Effector CD8-positive, alpha-beta T cell (primary cell): ENCODE measurements at regions not wholly inside any gene's neighbourhood (a gene's known extent, or its start where the extent isn't known, plus 50 kb on each side); places are given as distances from the start of the nearest gene placed in this dataset.

Experiments
- DNase-seq: peaks from one replicate; lab custom pipeline; 2025; lab: John Stamatoyannopoulos, UW

DNA sequence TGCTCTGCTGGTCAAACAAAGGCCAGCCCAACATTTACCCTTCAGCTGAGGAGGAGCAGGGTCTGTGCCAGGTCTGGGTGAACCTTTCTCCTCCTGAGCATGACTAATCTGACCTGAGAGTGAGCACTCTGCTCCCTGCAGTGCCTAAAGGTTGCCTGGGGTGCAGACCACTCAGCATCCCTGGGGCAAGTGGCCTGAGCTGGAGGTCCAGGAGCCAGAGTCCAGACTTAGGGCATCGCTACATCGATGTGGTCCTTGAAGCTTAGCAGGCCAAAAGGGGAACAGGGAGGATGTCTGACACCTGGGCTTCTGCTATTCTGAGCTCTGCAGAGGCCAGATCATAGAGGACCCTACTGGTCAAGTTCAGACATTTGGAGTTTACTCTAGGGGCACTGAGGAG lies 119.1 kb downstream of the FAM43A start:
- DNase-seq: no peak

DNA sequence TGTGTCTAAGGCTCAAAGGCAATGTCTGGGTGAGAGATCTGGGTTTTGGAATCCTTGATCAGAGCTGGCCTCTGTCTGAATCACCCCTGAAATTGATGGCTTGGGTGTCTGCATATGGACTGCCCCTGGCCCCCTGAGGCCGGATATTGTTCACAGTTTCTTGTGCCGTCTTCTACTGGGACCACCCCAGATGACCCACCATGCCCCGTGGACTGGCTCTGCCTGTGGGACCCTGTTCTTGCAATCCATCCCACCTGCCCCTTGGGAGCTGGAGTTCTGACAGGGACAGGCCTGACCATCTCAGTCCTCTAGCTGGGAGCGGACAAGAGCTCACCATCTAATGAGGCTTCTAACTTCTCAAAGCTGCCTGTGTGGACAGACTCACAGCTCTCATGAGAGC lies 119.9 kb downstream of the FAM43A start:
- no peak for DNase-seq

DNA sequence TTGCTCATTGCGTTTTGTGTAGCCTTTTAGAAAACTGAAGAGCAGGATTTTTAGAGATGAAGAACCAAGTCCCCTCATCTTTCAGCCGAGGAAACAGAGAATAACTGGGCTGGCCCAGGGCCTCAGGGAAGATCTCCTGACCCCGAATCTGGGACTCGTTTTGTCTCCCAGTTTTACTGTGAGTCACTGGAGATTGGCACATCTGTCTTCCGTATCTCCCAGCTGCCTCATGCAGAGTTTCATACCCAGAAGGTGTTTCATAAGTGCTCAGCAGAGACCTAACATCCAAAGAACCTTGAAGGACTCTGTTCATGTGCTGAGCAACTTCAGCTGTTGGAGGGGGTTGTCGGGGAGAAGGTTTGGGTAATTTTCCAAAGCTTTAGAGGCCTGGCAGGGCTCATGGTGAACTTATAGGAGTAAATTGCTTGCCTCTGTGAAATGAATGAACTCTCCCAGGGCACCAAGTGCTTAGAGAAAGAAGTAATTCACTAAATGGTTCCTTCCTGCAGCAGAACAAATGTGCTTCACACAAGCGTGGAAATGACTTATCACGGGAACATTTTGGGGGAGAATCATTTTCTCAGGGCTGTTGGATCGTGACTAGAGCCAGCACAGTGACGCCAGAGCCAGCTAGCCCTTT lies 121.4 kb downstream of the FAM43A start:
- no peak for DNase-seq

DNA sequence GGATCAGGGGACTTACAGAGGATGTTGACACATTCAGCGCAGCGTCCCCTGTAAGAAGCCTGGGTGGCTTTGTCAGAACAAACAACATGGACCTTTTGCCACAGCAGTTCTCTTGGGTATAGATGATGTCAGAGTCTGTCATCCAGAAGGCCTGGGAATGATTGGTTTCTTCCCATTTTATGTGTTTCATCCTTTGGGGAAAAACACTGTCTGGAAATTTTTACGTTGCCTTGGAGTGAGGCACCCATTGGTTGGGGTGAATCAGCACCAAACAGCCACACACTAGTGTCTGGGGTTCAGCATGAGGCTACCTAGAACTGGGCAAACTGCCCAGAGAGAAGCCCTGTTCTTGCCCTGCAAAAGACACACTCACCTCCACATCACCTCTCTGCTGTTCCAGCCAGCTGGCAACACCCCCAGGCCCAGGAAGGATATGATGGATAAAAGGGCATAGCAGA lies 123.0 kb downstream of the FAM43A start:
- DNase-seq: no peak

DNA sequence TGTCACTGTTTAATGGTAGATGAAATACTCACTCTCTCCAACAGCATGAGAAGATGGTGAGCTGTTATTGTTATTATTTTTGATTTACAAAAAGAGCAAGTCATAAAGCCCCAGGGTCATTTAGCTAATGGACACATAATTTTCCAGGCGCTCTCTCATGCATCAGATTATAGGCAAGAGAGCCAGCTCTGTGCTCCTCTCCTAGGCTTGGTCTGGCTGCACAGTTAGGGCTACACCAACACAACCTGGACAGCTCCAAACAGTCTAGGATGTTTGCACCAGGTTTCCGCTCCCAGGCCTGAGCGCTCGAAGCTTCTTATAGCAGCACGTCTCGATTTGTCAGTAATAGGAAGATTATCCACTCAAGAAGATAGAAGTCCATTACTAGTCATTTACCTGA lies 123.7 kb downstream of the FAM43A start:
- DNase-seq: no peak

DNA sequence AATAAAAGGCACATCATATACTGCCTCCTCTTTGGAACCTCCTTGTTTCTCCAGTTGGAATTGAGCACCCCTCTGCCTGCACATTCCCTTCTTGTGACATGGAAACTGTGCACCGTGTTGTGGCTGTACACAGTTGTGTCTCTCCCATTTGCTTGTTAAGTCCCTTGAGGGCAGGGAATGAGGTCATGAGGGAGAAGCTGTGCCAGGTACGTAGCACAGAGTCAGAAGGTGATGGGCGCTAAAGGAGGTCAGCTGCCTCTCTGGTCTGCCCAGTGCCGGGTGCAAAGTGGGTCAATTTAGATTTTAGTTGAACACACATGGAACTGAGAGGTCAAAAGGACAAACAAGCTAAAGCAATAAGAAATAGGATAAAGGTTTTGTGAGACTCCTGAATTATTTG lies 124.4 kb downstream of the FAM43A start:
- DNase-seq: no peak

DNA sequence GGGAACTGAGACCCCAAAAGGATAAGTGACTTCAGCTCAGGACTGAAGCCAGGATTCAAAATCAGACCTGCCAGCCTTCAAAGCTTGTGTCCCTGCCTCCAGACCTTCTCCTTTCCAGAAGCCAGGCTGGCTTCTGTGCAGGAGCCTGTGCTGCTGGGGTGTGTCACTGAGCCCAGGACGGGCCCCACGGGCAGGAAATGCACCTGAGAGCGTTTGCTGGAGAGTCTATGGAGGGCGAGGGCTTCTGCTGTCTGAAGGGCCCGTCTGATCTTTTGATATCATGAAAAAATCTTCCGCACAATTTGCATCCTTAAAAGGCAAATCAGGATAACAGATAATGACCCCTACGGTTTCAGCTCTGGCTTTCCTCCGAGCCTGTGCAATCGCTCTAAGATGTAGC lies 125.4 kb downstream of the FAM43A start:
- DNase-seq: no peak

DNA sequence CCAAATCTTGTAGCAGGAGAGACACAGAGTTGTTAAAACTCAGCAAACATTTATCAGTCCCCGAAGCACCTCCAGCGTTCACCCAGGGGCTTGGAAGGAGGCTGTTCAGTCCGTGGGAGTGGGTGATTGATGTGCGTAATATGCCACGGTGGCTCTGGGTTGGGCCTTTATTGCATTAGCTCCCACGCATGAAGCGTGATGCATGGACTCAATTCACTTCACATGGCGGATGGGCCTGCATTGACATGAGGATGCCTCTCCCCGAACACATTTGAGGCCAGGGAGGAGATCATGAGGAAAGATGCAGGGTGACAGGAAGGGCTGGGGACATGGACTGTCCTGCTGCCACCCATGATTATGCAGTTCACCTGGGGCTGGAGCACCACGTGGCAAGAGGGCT lies 126.5 kb downstream of the FAM43A start:
- no peak for DNase-seq

DNA sequence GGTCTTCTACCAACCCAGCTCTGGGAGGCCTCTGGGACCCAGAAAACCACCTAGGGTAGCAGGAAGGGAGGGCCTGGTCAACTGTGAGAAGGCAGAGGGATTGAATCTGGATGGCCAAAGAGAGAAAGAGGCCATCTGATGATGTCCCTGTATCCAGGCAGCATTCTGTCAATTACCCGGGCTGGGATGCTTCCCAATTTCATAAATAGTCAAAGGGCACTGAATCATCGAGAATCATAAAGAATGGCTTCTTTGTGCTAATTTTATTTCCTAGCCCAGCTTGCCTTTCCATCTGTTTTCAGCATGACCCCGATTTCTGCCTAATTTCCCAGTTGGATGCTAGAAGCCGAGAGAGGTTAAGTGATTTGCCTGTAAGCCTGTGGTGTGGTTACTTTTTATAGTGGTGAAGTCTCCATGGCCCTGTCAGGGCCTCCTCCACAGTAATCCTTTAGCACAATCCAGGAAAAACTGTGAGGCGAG lies 129.2 kb downstream of the FAM43A start:
- DNase-seq: no peak

DNA sequence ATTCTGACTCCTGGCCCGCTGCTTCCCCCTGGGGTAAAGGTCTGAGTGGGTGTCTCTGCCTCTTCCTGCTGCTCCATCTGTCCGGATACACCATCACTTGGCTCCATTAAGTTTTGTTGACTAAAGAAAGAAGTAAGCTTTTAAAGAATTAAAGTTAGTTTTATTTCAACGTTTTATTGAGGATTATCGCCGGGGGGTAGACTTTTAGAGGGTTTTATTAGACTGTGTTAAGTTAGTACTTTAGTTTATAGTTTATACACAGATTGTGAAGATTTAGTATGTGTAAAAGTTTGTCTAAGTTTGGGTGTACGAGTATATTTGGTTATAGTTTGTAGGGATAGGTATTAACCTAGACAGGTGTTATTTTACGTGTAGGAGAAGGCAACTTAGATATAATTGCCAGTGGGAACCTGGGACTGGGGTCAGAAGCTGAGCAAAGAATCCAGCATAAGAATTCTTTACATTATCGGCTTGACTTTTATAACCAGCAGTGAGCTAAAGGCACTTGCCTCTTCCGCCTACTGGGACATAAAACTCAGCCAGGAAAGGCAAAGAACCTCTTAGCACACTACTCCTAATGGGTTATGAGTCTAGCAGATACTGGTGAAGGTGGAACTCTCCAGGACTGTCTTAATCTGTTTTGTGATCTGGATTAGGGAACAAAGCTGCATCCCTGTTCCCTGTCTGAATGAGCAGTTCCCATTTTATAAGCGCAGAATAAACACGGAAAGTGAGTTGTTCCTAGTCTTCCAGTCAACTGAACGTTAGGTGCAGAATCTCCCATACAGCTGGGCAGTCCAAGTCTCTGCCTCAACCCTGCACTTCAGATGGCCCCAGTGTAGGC lies 131.3 kb downstream of the FAM43A start:
- no peak for DNase-seq

DNA sequence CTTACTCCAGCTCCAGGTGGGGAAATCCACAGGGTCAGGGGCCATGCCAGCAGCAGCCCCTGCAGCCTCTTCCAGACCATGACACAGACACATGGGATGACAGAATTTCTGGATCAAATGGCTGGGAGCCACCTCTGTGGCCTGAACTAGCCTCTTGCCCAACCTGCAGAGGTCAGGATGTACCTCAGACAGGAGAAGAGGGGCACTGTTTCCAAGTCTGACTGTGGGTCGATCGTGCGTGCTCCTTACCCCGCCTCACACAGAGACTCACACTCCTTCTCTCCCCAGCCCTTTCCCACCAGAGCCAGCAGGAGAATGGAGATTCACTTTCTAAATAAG lies 131.9 kb downstream of the FAM43A start:
- no peak for DNase-seq

DNA sequence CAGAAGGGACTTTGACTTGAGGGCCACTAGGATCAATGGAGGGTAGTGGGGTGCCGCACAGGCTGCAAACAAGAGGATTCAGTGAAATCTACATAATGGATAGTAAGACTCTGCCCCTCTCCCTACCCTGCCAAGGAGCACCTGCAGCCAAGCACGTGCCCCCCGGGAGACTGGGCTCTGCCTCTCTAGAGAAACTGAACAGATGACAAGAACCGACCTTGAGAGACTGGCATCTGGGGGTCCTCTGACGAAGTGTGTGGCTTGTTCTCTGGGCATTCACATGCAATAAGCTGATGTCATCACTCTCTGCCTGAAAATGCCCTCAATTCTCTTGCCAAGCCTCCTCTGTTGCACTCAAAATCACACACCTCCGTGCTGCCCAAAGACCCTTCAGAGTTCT lies 132.3 kb downstream of the FAM43A start:
- DNase-seq: no peak

DNA sequence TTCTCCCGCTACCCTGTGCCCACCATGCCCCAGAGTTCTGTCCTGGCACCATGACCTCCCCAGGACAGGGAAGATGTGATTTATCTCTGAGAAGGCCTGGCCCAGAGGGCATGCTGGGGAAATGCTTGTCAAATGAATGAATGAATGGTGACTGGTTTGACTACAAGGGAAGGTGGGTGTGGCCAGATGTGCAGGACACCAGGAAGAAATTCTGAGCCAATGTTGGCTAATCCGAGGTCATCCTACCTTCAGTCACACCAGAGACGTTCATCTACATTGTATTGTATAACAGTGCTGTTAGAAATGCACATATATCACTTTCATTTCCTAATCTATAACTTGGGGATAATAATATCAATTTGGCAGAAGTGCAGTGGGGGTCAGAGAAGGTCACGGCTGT lies 138.4 kb downstream of the FAM43A start:
- DNase-seq: no peak

DNA sequence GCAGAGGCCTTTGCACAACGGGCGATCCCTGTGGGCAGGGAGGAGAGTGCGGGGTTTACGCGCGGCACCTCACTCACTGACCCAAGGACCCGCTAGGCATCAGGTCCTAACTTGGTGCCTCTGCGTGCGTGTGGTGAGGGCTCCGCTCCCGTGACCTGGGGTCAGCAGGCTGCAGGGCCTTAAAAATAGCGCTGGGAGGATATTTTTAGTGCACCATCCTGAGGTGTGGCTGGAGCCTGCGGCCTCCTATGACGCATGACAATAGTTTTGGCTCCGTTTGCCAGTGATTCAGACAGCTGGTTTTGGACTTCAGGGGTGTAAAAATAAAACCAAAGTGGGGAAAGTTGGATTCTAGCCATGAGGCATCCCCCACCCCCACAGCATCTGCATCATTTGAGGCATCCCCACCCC lies 139.0 kb downstream of the FAM43A start:
- DNase-seq: no peak

DNA sequence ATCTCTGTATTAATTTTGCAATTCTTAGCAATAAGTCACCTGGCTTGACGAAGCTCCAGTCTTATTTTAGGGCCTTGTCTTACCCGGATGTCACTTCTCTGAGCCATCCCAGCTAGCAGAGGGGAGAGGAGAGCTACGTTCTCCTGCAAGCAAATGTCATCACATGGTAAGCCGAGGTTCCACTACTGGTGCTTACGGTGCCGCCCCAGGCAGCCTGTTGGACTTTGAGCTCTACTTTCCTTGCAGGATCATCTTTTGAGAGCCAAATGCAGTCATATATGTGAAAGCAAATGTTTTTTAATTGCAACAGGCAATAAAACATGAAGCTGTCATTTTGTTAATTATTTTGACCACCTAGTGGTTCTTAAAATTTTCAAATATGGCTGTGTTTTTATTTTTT lies 140.9 kb downstream of the FAM43A start:
- no peak for DNase-seq

DNA sequence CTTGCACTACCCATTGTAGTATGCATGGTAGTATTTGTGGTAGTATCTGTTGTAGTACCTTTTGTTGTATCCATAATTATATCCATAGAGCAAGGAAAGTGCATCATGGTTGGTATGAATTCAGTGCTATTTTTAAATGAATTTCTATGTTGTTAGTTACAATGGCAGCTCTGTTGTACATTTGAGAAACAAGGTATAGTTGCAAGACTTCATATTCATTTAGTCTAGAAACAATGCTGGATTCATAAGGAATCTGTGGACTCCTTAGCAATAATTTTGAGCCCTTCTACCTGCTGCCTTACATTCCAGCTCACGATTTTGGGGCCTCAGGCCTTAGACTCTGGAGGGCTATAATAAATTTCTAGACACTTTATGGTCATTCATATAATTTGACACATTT lies 141.8 kb downstream of the FAM43A start:
- DNase-seq: no peak

DNA sequence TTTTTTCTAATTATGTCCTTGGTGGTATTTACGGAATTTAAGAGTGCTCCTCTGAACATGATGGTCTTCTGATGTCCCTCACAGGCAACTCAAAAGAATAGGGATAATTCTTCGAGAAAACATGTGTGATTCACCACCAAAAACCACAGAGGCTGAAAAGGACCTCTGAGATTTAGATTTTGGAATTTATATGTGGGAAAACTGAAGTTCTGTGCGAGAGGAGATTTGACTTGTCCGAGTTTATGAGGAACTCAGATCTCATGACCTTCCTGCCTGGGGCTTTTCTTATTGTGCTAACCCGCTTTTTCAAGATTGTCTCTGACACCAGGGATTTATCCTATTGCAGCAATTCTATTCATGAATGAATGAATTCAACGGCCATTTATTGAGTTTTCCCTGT lies 142.4 kb downstream of the FAM43A start:
- no peak for DNase-seq

DNA sequence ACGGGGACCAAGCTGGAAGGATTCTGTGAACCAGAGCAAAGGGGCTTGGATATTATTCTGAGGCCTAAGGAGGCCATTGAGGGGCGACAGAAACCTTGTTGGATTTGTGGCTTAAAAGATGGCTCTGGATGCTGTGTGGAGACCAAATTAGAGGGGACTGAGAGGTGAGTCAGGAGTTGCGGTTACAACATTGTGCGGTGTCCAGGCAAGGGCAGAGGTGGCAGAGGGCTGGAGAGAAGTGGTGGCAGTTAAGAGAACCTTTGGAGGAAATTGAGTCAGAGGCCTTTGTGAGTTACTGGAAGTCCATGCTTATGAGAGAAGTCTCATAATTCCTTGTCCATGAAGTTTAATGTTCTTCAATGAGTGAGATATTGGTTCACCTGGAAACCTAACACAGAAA lies 143.2 kb downstream of the FAM43A start:
- no peak for DNase-seq

DNA sequence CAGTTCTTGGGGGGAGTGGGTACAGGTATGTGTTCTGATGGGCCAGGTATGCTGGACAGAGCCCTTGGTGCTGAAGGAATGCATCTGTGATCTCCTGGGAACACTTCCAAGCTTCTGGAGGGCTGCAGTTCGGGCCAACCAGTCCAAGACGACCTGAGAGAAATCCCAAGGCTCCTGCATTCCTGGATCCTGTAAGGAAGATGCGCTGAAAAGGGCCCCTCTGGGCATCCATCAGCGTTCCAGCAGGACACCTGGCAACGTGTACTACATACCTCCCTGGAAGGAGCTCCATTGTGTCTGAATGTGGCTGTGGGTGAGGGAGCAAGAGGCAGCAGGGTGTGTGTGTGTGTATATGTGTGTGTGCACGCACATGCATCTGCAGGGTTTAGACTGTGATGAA lies 144.7 kb downstream of the FAM43A start:
- no peak for DNase-seq

DNA sequence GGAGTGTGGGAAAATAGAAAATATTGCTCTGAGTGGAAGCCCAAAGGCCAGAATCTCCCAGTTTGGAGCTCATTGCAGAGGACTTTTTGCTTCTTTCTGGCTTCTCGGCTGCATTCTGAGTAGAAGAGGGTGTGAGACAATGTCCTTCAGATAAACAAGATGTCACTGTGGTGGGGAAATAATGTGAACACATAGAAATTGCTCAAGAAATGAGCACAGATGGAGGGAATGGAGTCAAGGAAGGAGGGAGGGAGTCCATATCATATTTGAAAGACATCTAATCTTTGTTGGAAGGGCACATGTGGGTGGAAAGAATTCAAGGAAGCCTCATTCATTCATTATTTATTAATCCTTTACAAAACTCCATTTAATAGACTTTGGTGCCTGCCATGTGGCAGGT lies 145.3 kb downstream of the FAM43A start:
- no peak for DNase-seq

DNA sequence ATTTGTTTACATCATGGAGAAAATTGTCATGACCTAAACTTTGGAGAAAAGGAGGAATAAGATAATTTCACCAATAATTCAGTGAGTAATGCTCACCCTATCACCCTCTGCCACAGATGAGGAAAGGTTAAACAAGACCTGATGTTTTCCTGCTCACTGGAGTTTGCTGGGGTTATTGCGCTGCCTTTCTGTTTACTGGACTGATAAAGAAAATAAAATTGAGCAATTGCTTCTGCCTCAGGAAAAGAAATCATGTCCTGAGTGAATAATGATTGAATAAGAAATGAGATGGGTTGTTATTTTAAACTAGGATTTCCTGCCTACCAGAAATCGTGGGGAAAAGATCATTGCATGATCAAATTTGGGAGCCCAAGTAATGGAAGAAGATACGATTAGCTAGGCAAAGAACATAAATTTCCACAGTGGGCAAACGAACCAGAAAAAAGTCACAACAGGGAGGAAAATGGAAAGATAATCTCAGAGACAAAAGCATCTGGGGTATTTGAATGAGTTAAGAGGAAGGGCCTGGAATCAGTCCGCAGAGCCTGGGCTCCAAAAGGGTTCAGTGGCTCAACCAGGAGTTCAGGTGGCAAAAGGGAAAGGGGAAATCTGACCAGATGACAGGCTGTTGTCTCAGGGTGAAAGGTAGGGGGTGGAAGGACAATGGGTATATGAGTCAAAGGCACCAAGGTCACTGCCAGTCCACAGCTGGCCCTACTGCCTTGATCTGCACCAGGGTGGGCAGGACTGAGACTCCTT lies 146.8 kb downstream of the FAM43A start:
- no peak for DNase-seq

DNA sequence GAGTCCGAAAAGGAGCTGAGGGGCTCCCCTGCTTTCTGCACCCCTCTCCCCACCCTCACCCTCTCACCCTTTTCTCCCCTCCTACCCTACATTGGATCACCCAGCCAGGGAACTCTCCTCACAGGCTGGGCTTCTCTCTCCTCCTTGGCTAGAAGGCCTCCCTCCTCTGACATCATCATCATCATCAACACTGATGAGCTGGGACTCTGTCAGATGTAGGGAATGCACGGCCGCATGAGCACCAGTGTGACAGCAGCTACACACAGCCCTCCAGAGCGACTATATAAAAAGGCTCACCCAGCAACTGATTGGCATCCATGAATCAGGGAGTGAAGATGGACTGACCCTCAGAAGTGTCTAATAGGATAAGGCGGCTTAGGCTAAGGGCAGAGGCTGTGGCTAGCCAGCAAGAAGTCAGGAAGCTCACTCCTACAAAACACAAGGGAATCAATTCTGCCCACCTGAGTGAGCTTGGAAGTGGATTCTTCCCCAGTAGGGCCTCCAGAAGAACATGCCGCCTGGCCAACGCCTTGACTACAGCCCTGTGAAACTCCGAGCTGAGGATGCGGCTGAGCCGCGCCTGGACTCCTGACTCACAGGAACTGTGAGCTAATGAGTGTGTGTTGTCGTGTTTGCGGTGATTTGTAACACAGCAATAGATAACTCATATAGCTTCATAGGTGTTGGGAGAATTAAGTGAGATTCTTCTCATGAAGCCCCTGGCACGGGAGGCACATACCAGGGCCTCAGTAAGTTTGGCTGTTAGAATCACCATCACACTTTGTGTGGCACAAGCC lies 147.6 kb downstream of the FAM43A start:
- DNase-seq: no peak
